GM18498 (cell line): ENCODE measurements at regions not wholly inside any gene's neighbourhood (a gene's known extent, or its start where the extent isn't known, plus 50 kb on each side); places are given as distances from the start of the nearest gene placed in this dataset.
"Not testable (repeated sequence)": the region's sequence is repeated elsewhere in the genome, so short reads cannot be mapped to it uniquely, and the experiment has no call there.

Experiments used
- ATAC-seq: cut with Tn5 transposase; IDR thresholded peaks from one replicate; pipeline ENCODE4 v1.9.1; 2021; ENCODE audit warnings: mild to moderate bottlenecking, moderate library complexity; ENCODE audit not compliant: unreplicated experiment

- no peak for ATAC-seq
Measured at GRCh38 chr4:65007841-65008439, 598.7 kb upstream of the TECRL start.

GRCh38 chr4:64975177-64975576 lies 565.9 kb upstream of the TECRL start:
- ATAC-seq = no peak

GRCh38 chr4:64969081-64969480 lies 559.8 kb upstream of the TECRL start:
- no peak for ATAC-seq

- ATAC-seq = no peak
Measured at GRCh38 chr4:64967286-64967685, 558.0 kb upstream of the TECRL start.

- ATAC-seq = no peak
Measured at GRCh38 chr4:64960516-64960915, 551.3 kb upstream of the TECRL start.

- no peak for ATAC-seq
Measured at GRCh38 chr4:64940698-64941097, 531.4 kb upstream of the TECRL start.

- no peak for ATAC-seq
Measured at GRCh38 chr4:64935469-64936001, 526.3 kb upstream of the TECRL start.

GRCh38 chr4:64911846-64912245 lies 502.6 kb upstream of the TECRL start:
- no peak for ATAC-seq

- ATAC-seq = no peak
Measured at GRCh38 chr4:64903986-64904385, 494.7 kb upstream of the TECRL start.

GRCh38 chr4:64899563-64899962 lies 490.3 kb upstream of the TECRL start:
- no peak for ATAC-seq

- ATAC-seq = not testable (repeated sequence)
Measured at GRCh38 chr4:64899030-64899429, 489.8 kb upstream of the TECRL start.

GRCh38 chr4:64897683-64898082 lies 488.4 kb upstream of the TECRL start:
- ATAC-seq = no peak

- no peak for ATAC-seq
Measured at GRCh38 chr4:64895031-64895430, 485.8 kb upstream of the TECRL start.

GRCh38 chr4:64893205-64893604 lies 484.0 kb upstream of the TECRL start:
- ATAC-seq = no peak

- ATAC-seq = no peak
Measured at GRCh38 chr4:64889906-64890610, 480.8 kb upstream of the TECRL start.

- ATAC-seq = no peak
Measured at GRCh38 chr4:64883087-64883807, 474.0 kb upstream of the TECRL start.

- no peak for ATAC-seq
Measured at GRCh38 chr4:64882311-64883086, 473.2 kb upstream of the TECRL start.

GRCh38 chr4:64880557-64880956 lies 471.3 kb upstream of the TECRL start:
- no peak for ATAC-seq

- no peak for ATAC-seq
Measured at GRCh38 chr4:64876021-64876420, 466.8 kb upstream of the TECRL start.

GRCh38 chr4:64870558-64870957 lies 461.3 kb upstream of the TECRL start:
- ATAC-seq = no peak

GRCh38 chr4:64857815-64858214 lies 448.6 kb upstream of the TECRL start:
- no peak for ATAC-seq
